ENCODE measurements at regions not wholly inside any gene's neighbourhood (a gene's known extent, or its start where the extent isn't known, plus 50 kb on each side); places are given as distances from the start of the nearest gene placed in this dataset.

GRCh38 chrX:39842281-39842973, 255.3 kb downstream of the BCOR start:
- RAD21 ChIA-PET (ENCODE audit: low non-redundant PET in 1 of 2, low total read pairs in 2 of 2, uncharacterized antibody in 2 of 2, unreplicated experiment in 2 of 2) = no interaction called here
- intact Hi-C loops (cut with micrococcal nuclease) = no loop called here
- Histone ChIP-seq H3K4me1 (ENCODE audit: control insufficient read depth in 1 of 2, insufficient read depth in 2 of 2, low read length in 2 of 2) (no peaks in the 10 kb centered on the region), H3K9me2 (ENCODE audit: insufficient read depth) (no peaks in the 10 kb centered on the region), H3K4me3 (replicated peaks in 1 of 2; ENCODE audit: low read depth in 1 of 2, low read length in 2 of 2) (no peak overlapping the region), H4K20me1 (ENCODE audit: insufficient read depth) (no peaks in the 10 kb centered on the region), H3K9me3 (ENCODE audit: control insufficient read depth in 1 of 2, insufficient read depth in 1 of 2, low read depth in 1 of 2, low read length in 2 of 2) (no peaks in the 10 kb centered on the region), H3K9ac (ENCODE audit: low read length) (no peak overlapping the region), H3K36me3 (ENCODE audit: control insufficient read depth in 1 of 2, insufficient read depth in 2 of 2, low read length in 2 of 2) (no peaks in the 10 kb centered on the region), H2AFZ (ENCODE audit: low read depth, low read length, poor library complexity, severe bottlenecking) (no peak overlapping the region), H3K27me3 (ENCODE audit: insufficient read depth, low read length) (no peaks in the 10 kb centered on the region), H3K4me2 (ENCODE audit: low read length) (no peak overlapping the region), H3K27ac (ENCODE audit: low read depth, low read length) (no peak overlapping the region), H3K79me2 (ENCODE audit: insufficient read depth, low read length) (no peaks in the 10 kb centered on the region)
- no peak for ATAC-seq
- TF ChIP-seq SP1 (IDR thresholded peaks at IDR 0.05; ENCODE audit: low read depth) (no peak), ZFX (IDR thresholded peaks at IDR 0.05) (no peak), POLR2A (IDR thresholded peaks at IDR 0.05; ENCODE audit: borderline replicate concordance, extremely low read depth, insufficient read depth, insufficient read length) (no peak), POLR2AphosphoS5 (IDR thresholded peaks at IDR 0.05; ENCODE audit: low read depth, low read length) (no peak), EZH2 (IDR thresholded peaks at IDR 0.05) (no peak), FOSL1 (IDR thresholded peaks at IDR 0.05; ENCODE audit: low read depth) (no peak), CEBPB (IDR thresholded peaks at IDR 0.05; ENCODE audit: low read depth) (no peak), EGR1 (IDR thresholded peaks at IDR 0.05; ENCODE audit: low read depth) (no peak), EZH2phosphoT487 (IDR thresholded peaks at IDR 0.05; ENCODE audit: borderline replicate concordance) (no peak), SRF (IDR thresholded peaks at IDR 0.05; ENCODE audit: low read depth) (no peak), TCF7L2 (IDR thresholded peaks at IDR 0.05; ENCODE audit: borderline replicate concordance, extremely low read depth, insufficient read depth, insufficient read length) (no peak), RAD21 (IDR thresholded peaks at IDR 0.05; ENCODE audit: low read depth) (no peak), CTCF (IDR thresholded peaks at IDR 0.05 in 2 of 3, conservative IDR thresholded peaks at IDR 0.05 in 1 of 3; ENCODE audit: borderline replicate concordance in 1 of 3, insufficient read depth in 1 of 3, low read depth in 2 of 3, low read length in 2 of 3) (no peak)
- TF ChIP-seq, protein P1, sequence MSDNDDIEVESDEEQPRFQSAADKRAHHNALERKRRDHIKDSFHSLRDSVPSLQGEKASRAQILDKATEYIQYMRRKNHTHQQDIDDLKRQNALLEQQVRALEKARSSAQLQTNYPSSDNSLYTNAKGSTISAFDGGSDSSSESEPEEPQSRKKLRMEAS (IDR thresholded peaks at IDR 0.05) = no peak
- TF ChIP-seq, protein P2, sequence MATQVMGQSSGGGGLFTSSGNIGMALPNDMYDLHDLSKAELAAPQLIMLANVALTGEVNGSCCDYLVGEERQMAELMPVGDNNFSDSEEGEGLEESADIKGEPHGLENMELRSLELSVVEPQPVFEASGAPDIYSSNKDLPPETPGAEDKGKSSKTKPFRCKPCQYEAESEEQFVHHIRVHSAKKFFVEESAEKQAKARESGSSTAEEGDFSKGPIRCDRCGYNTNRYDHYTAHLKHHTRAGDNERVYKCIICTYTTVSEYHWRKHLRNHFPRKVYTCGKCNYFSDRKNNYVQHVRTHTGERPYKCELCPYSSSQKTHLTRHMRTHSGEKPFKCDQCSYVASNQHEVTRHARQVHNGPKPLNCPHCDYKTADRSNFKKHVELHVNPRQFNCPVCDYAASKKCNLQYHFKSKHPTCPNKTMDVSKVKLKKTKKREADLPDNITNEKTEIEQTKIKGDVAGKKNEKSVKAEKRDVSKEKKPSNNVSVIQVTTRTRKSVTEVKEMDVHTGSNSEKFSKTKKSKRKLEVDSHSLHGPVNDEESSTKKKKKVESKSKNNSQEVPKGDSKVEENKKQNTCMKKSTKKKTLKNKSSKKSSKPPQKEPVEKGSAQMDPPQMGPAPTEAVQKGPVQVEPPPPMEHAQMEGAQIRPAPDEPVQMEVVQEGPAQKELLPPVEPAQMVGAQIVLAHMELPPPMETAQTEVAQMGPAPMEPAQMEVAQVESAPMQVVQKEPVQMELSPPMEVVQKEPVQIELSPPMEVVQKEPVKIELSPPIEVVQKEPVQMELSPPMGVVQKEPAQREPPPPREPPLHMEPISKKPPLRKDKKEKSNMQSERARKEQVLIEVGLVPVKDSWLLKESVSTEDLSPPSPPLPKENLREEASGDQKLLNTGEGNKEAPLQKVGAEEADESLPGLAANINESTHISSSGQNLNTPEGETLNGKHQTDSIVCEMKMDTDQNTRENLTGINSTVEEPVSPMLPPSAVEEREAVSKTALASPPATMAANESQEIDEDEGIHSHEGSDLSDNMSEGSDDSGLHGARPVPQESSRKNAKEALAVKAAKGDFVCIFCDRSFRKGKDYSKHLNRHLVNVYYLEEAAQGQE (IDR thresholded peaks at IDR 0.05; ENCODE audit: low read depth) = no peak
- POLR2A ChIA-PET = no interaction called here
- CTCF ChIA-PET = no interaction called here
- no TSS peak for BruUV-seq (replicated peaks)
- DNase-seq (ENCODE audit: low read depth, low spot score) = no peak

All from HCT116 (cell line).